Esophagus muscularis mucosa (tissue), 4 donors: ENCODE measurements at regions not wholly inside any gene's neighbourhood (a gene's known extent, or its start where the extent isn't known, plus 50 kb on each side); places are given as distances from the start of the nearest gene placed in this dataset.

Experiments used
- DNase-seq: peaks from one replicate; pipeline ENCODE4 v3.0.0-alpha.2; 2017; ENCODE audit errors: extremely low spot score
- H3K27ac ChIP-seq, 4 donors: fragments of 200-600 bp; sonication (generic); replicated peaks in 1 of 4; 1 replicate in 3 of 4; 2 replicates in 1 of 4; pipeline ENCODE4 v1.5.1; 2016 to 2019; ENCODE audit warnings: mild to moderate bottlenecking in 1 of 4
- H3K27me3 ChIP-seq, 4 donors: fragments of 200-600 bp; sonication (generic); one replicate each; pipeline versions ENCODE4 v1.5.1 to v1.6.0; 2016 to 2019
- H3K36me3 ChIP-seq, 4 donors: fragments of 200-600 bp; sonication (generic); one replicate each; pipeline ENCODE4 v1.5.1; 2016 to 2019
- H3K4me1 ChIP-seq, 4 donors: fragments of 200-600 bp; sonication (generic); one replicate each; pipeline ENCODE4 v1.5.1; 2016 to 2019
- H3K4me3 ChIP-seq, 4 donors: fragments of 200-600 bp; sonication (generic); 1 replicate in 2 of 4; 2 replicates in 2 of 4; pipeline ENCODE4 v1.5.1; 2016 to 2019; ENCODE audit warnings: mild to moderate bottlenecking in 4 of 4, moderate library complexity in 1 of 4
- H3K9me3 ChIP-seq, 4 donors: fragments of 200-600 bp; sonication (generic); 1 replicate in 3 of 4; 2 replicates in 1 of 4; pipeline ENCODE4 v1.5.1; 2016 to 2019
- CTCF ChIP-seq, 3 experiments: fragments of 200-600 bp in 2 of 3; fragments of 450-650 bp in 1 of 3; sonication (generic) in 2 of 3; IDR thresholded peaks; one replicate each; pipeline ENCODE4 v1.5.1; 2017 to 2019; ENCODE audit warnings: antibody characterized with exemption in 3 of 3, mild to moderate bottlenecking in 2 of 3, moderate library complexity in 1 of 3
- EP300 ChIP-seq: sonication (generic); formaldehyde crosslinking; IDR thresholded peaks from one replicate; pipeline ENCODE4 v1.6.1; 2017; ENCODE audit warnings: antibody characterized with exemption
- POLR2A ChIP-seq: fragments of 450-650 bp; IDR thresholded peaks from one replicate; pipeline ENCODE4 v1.6.1; 2017; ENCODE audit warnings: antibody characterized with exemption, moderate library complexity, mild to moderate bottlenecking, low read depth
- POLR2AphosphoS5 ChIP-seq, 2 donors: sonication (generic); formaldehyde crosslinking; IDR thresholded peaks; one replicate each; pipeline ENCODE4 v1.6.1; 2017; ENCODE audit warnings: antibody characterized with exemption in 2 of 2
- WGBS: methylation state at CpG from one replicate; pipeline ENCODE4 v1.1.5; 2018; 5-methylcytosine and 5-hydroxymethylcytosine counted together
- intact Hi-C: fragments of 100-400 bp; cut with DNase I; formaldehyde crosslinking; loops from one replicate; pipeline ENCODE4 v1.15.1; 2023

DNA sequence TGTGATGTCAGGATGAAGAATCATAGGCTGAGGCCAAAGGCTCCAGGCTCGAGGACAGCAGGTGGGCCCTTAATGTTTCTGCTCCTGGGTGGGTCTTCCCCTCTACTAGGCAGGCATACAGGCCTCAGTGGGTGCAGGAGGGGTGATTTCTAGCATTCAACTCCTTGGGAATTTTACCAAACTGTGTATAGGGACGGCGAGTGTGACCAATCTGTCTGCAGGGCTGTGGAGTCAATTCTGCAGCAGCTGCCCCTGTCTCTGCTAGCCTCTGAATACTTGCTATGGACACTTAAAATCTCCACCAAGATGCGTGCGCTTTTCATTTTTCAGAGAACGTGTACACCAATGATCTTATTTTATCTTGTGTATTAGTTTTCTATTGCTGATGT, 115.5 kb downstream of the WDR11 start:
- Histone ChIP-seq H3K4me3 (no peak overlapping the region), H3K36me3 (no peaks in the 10 kb centered on the region), H3K9me3 (no peaks in the 10 kb centered on the region), H3K4me1 (peaks cover 0 to 16% (median 8%) of the 10 kb centered on the region in 4 donors), H3K27me3 (no peaks in the 10 kb centered on the region), H3K27ac (no peak overlapping the region)
- WGBS: 97% methylated on average over 6 of the region's 6 CpGs
- TF ChIP-seq EP300 (no peak), CTCF (IDR thresholded peaks at IDR 0.05) (no peak), POLR2AphosphoS5 (IDR thresholded peaks at IDR 0.05) (no peak)
- intact Hi-C loops: no loop called here
- no peak for DNase-seq

GRCh38 chr10:120969219-120969645, 118.1 kb downstream of the WDR11 start:
- H3K27me3 ChIP-seq: no peaks in the 10 kb centered on the region
- DNase-seq: no peak
- no peak for TF ChIP-seq EP300
- no peak for TF ChIP-seq CTCF (IDR thresholded peaks at IDR 0.05)
- no peak for TF ChIP-seq POLR2AphosphoS5 (IDR thresholded peaks at IDR 0.05)
- TF ChIP-seq POLR2A: no peak
- peaks cover 0 to 11% (median 4%) of the 10 kb centered on the region in 4 donors for H3K9me3 ChIP-seq
- WGBS: 80% methylated on average over 5 of the region's 5 CpGs
- H3K4me1 ChIP-seq: peaks cover 0 to 3% (median 0%) of the 10 kb centered on the region in 4 donors
- intact Hi-C loops: no loop called here
- H3K4me3 ChIP-seq: no peak overlapping the region
- H3K27ac ChIP-seq: no peak overlapping the region
- H3K36me3 ChIP-seq: no peaks in the 10 kb centered on the region

DNA sequence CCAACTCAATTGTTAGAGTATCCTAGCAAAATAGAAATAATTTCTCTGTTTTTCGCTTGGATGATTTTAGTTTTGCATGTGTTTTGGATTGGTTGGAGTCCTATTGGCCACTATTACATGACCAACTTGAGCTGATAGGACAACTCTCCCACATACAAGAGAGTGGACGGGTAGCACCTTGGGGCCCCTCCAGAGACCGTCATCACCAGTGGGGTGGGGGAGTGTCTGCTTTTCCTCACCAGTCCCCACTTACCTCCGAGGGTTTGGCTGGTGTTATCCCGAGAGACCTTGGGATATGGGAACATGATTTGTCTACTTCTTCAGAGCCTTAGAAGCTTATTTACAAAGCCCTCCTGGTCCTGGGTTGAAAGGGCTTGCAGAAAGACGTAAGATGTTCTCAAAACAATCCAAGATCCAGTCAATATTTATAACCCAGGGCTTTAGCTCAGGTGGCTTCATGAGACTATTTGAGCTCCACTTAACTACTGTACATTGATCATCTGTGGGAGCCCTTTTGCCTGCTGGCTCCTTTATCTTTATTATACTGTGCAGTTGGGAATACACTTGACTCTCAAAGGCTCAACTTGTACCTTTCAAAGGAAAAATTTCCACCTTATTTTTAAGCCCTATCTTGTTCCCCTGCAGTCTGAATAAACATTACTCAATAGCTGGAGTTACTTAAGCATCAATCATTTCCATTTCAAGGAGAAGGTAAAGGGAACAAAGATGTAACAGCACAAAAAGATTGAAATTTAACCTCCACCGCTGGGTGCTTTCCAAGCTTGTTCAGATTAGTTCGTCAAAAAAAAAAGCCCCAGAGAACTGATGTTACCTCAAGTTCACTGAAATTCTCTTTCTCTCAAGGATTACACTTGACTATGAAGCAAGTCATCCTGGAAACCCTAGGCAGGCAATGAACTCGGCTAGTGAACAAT, 119.7 kb downstream of the WDR11 start:
- Histone ChIP-seq H3K27ac (no peak overlapping the region), H3K27me3 (peaks cover 0 to 7% (median 0%) of the 10 kb centered on the region in 4 donors)

DNA sequence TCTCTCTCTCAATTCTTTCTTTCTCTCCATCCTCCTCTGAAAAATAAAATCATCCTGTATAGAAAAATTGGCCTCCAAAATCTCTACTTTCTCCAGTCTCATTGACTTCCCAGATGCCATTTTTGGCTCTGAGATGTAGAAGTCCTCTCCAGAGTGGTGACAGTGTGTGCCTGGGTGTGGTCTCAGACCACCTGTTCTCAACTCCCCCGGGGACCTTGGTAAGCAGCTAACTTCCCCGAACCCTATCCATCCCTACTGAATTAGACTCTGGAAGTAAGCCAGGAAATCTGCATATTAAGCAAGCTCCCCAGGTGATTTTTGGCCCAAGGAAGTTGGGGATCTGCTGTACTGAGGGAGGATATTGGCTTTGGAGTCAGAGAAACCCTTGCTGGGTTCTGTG, 120.5 kb downstream of the WDR11 start:
- H3K27ac ChIP-seq: no peak overlapping the region
- peaks cover 0 to 3% (median 0%) of the 10 kb centered on the region in 4 donors for H3K4me1 ChIP-seq
- TF ChIP-seq POLR2AphosphoS5 (IDR thresholded peaks at IDR 0.05) (no peak), POLR2A (no peak), CTCF (IDR thresholded peaks at IDR 0.05) (no peak), EP300 (no peak)
- peaks cover 0 to 15% (median 5%) of the 10 kb centered on the region in 4 donors for H3K9me3 ChIP-seq
- intact Hi-C loops: loop anchor here (10.0 kb wide), 1 partner anchor 443 kb away; no protein-coding TSS in a partner anchor
- peaks cover 0 to 13% (median 0%) of the 10 kb centered on the region in 4 donors for H3K27me3 ChIP-seq
- 95% methylated on average over 2 of the region's 2 CpGs for WGBS
- H3K36me3 ChIP-seq: no peaks in the 10 kb centered on the region
- DNase-seq: no peak
- H3K4me3 ChIP-seq: no peak overlapping the region

More for the DNA sequence above, 119.7 kb downstream of the WDR11 start:
- intact Hi-C loops: loop anchor here (10.0 kb wide), 1 partner anchor 444 kb away; no protein-coding TSS in a partner anchor
- H3K9me3 ChIP-seq: peaks cover 0 to 15% (median 5%) of the 10 kb centered on the region in 4 donors
- TF ChIP-seq POLR2A: no peak
- no peak for TF ChIP-seq EP300
- TF ChIP-seq CTCF (IDR thresholded peaks at IDR 0.05): no peak
- TF ChIP-seq POLR2AphosphoS5 (IDR thresholded peaks at IDR 0.05): no peak
- peaks cover 0 to 3% (median 0%) of the 10 kb centered on the region in 4 donors for H3K4me1 ChIP-seq
- DNase-seq: no peak
- no peaks in the 10 kb centered on the region for H3K36me3 ChIP-seq
- H3K4me3 ChIP-seq: no peak overlapping the region
- WGBS: 65% methylated on average over 9 of the region's 9 CpGs
